22Rv1 (cell line): ENCODE measurements at regions not wholly inside any gene's neighbourhood (a gene's known extent, or its start where the extent isn't known, plus 50 kb on each side); places are given as distances from the start of the nearest gene placed in this dataset.

ENCODE experiments used
- H3K27ac ChIP-seq: fragments of 450-650 bp; 2 replicates; pipeline ENCODE4 v1.5.1; 2017
- ZFX ChIP-seq: fragments of 450-650 bp; IDR thresholded peaks from 2 replicates; pipeline ENCODE4 v1.6.1; 2017; ENCODE audit warnings: antibody characterized with exemption, borderline replicate concordance
- TF ChIP-seq, protein P1 (sequence below): fragments of 450-650 bp; IDR thresholded peaks from 2 replicates; pipeline ENCODE4 v1.5.1; 2017; ENCODE audit warnings: mild to moderate bottlenecking

DNA sequence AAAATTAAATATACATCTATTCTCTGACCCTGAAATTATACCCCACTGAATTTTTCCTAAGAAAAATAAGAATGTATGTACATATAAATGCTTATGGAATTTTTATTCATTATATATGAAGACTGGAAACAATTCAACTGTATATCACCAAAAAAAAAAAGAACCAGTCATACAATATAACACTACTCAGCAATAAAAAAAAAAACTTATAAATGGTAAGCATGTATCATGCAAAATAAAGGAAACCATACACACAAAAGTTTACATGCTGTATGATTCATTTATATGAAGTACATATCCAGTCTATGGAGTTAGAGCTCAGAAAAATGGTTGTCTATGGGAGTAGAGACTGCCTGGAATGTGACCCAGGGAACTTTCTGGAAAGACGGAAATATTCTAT is 199.4 kb upstream of the MIR17HG start:
- H3K27ac ChIP-seq: no peak overlapping the region

DNA sequence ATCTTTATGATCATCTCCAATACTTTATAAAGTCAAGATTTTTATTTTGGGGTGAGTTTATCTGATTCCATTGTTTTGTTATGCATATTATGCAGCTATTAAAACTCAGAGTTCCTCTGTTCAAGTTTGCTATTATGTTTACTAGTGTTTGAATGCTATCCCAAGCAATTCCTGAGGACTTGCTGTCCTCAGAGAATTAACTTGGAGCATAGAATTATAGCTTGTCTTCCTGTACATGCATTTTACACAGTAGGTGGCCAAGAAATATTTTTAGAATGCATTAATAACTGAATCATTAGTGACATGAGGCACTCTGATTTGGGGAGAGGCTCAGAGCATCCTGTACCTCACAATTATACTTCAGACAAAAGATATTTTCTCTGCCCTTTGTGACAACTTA is 195.6 kb upstream of the MIR17HG start:
- no peak overlapping the region for H3K27ac ChIP-seq
- TF ChIP-seq, protein P1, sequence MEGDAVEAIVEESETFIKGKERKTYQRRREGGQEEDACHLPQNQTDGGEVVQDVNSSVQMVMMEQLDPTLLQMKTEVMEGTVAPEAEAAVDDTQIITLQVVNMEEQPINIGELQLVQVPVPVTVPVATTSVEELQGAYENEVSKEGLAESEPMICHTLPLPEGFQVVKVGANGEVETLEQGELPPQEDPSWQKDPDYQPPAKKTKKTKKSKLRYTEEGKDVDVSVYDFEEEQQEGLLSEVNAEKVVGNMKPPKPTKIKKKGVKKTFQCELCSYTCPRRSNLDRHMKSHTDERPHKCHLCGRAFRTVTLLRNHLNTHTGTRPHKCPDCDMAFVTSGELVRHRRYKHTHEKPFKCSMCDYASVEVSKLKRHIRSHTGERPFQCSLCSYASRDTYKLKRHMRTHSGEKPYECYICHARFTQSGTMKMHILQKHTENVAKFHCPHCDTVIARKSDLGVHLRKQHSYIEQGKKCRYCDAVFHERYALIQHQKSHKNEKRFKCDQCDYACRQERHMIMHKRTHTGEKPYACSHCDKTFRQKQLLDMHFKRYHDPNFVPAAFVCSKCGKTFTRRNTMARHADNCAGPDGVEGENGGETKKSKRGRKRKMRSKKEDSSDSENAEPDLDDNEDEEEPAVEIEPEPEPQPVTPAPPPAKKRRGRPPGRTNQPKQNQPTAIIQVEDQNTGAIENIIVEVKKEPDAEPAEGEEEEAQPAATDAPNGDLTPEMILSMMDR: no peak
- TF ChIP-seq ZFX: no peak

More for the DNA sequence above, 199.4 kb upstream of the MIR17HG start:
- TF ChIP-seq, protein P1: no peak
- TF ChIP-seq ZFX: no peak

DNA sequence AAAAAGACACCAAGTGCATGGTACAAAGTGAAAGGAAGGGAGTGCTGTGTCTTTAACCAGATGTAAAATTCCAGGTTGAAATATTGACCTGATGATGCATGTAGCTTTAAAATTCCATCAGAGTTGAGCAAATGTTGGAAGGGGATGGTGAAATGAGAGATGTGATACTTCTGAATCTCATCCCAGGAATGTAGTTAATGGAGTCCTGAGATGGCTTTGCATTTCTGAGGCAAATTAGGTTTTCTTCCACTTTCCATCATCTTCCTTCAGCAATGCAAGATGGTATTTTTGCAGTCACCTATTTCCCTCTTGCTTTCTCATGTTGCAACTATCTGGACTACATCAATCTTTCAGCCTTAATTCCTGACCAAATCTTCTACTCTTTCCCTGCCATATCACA is 194.1 kb upstream of the MIR17HG start:
- TF ChIP-seq, protein P1: no peak
- H3K27ac ChIP-seq: no peak overlapping the region

DNA sequence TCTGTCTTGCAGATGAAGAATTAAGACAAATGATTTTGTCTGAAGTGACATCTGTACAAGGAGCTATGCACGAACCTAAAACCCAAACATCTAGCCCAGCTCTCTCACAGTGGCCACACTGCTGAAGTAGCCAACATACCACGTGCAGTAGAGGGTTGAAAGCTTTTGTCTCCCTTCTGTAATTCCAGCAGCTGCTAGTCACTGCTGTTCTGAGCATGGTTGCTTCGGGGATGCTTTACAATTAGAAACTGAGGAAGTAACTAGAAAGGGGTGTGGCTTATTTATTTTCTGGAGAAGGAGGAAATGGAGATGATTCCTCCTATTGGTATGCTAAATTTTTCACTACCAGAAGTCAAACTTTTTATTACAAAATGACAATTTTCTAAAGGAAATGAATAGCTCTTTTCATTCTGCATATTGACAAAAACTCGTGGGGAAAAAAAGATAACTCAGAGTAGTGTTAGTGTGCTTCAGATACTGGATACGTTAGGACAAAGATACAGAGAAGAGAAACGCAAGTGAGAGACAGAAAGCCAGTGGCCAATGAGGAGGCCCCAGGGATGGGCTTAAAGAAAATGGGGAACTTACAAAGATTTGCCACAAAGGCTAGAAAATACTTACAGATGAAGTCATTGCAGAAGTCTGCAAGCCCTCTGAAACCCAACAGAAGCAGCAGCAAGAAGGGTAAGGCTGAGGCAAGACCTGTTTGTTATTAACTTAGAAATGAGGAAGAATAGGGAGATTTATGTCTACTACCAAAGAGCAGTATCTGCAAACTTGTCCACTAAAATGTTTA is 192.7 kb upstream of the MIR17HG start:
- H3K27ac ChIP-seq: no peak overlapping the region

DNA sequence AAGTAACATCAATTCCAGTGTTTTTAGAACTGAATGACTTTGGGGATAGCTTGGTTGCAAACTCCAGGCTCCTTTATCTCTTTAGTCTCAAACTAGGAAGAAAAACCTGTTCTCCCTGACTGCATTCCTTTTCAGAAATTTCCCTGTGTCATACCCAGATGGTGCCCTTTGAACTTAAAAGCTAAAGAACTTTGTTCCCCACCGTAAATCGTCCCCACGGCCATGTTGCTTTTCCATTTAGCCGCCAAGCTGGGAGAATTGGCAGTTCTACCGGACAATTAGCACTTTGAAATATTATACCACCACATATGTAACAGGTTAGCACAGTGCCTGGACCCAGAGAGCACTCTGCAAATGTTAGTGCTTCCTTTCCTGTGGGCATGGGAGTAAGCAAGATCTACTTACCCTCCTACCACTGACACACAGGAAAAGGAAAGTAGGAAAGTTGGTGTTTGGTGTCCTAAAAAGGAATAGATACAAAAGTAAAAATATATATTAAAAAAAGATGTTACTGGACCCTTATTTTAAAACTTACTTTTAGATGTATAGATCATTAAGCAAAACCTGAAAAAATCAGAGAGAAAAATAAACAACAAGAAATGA is 191.9 kb upstream of the MIR17HG start:
- H3K27ac ChIP-seq: no peak overlapping the region

More for the DNA sequence above, 192.7 kb upstream of the MIR17HG start:
- TF ChIP-seq ZFX: no peak
- TF ChIP-seq, protein P1: no peak

DNA sequence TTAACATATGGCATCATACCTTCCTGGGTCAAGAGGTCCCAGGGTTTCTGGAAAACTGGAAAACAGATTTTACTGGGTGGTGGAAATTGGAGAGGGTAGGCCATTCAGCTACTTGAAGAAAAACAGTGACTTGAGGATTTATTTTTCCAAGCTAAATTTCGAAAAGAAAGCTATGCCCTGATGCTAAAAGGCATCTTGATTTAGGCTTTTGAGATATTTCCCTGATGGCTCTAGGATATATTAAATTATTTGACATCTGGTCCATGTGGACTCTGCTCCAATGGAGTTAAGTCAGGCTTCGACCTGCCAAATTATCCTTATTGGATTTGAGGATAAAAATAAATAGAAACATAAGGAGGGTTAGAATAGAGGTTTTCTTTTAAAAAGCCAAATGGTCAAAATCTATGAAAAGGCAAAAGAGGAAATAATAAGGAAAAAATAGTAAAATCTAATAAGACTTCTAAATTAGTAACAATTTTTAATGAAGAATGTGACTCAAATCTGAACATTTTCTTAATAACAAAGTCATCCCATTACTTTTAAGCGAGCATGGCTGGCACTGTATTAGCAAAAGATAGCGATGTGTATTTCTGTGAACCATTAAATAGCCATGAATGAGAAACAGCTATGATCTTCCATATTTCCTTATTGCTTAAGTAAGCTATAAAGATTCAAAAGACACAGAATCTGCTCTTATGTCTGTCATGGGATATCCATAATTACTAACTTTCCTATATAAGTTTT is 190.0 kb upstream of the MIR17HG start:
- H3K27ac ChIP-seq: no peak overlapping the region
- TF ChIP-seq, protein P1: no peak
- no peak for TF ChIP-seq ZFX

More for the DNA sequence above, 191.9 kb upstream of the MIR17HG start:
- TF ChIP-seq ZFX: no peak
- TF ChIP-seq, protein P1: no peak
